ENCODE measurements at regions not wholly inside any gene's neighbourhood (a gene's known extent, or its start where the extent isn't known, plus 50 kb on each side); places are given as distances from the start of the nearest gene placed in this dataset.

GRCh38 chr1:99445071-99445470 lies 180.8 kb downstream of the PLPPR4 start:
- DNase-seq: no peak

- no peak for DNase-seq
These were observed 181.2 kb downstream of the PLPPR4 start for GRCh38 chr1:99445486-99445885.

GRCh38 chr1:99447721-99448120 lies 183.4 kb downstream of the PLPPR4 start:
- DNase-seq: no peak

GRCh38 chr1:99455760-99456159 lies 190.2 kb upstream of the PALMD start:
- no peak for DNase-seq

- DNase-seq: no peak
These were observed 189.4 kb upstream of the PALMD start for GRCh38 chr1:99456536-99456935.

- no peak for DNase-seq
These were observed 188.3 kb upstream of the PALMD start for GRCh38 chr1:99457381-99458165.

- no peak for DNase-seq
These were observed 184.4 kb upstream of the PALMD start for GRCh38 chr1:99461499-99461898.

GRCh38 chr1:99464738-99465137 lies 181.2 kb upstream of the PALMD start:
- DNase-seq: no peak

- DNase-seq: no peak
These were observed 180.6 kb upstream of the PALMD start for GRCh38 chr1:99465176-99465900.

GRCh38 chr1:99467645-99468044 lies 178.3 kb upstream of the PALMD start:
- no peak for DNase-seq

- no peak for DNase-seq
These were observed 176.4 kb upstream of the PALMD start for GRCh38 chr1:99469550-99469971.

GRCh38 chr1:99472893-99473292 lies 173.0 kb upstream of the PALMD start:
- no peak for DNase-seq

- DNase-seq: no peak
These were observed 171.5 kb upstream of the PALMD start for GRCh38 chr1:99474350-99474893.

GRCh38 chr1:99476058-99476457 lies 169.9 kb upstream of the PALMD start:
- no peak for DNase-seq

GRCh38 chr1:99481391-99481996 lies 164.4 kb upstream of the PALMD start:
- peak; percentile 33 for DNase-seq

GRCh38 chr1:99482286-99482685 lies 163.6 kb upstream of the PALMD start:
- DNase-seq: no peak

GRCh38 chr1:99482750-99483149 lies 163.2 kb upstream of the PALMD start:
- DNase-seq: no peak

GRCh38 chr1:99490031-99490430 lies 155.9 kb upstream of the PALMD start:
- DNase-seq: no peak

GRCh38 chr1:99496067-99496466 lies 149.8 kb upstream of the PALMD start:
- no peak for DNase-seq

- no peak for DNase-seq
These were observed 148.2 kb upstream of the PALMD start for GRCh38 chr1:99497690-99498089.

GRCh38 chr1:99500541-99500940 lies 145.4 kb upstream of the PALMD start:
- no peak for DNase-seq

- no peak for DNase-seq
These were observed 144.0 kb upstream of the PALMD start for GRCh38 chr1:99501871-99502270.

- DNase-seq: no peak
These were observed 143.5 kb upstream of the PALMD start for GRCh38 chr1:99502400-99502799.

GRCh38 chr1:99503276-99503747 lies 142.6 kb upstream of the PALMD start:
- DNase-seq: no peak
